Panc1 (cell line): ENCODE measurements at regions not wholly inside any gene's neighbourhood (a gene's known extent, or its start where the extent isn't known, plus 50 kb on each side); places are given as distances from the start of the nearest gene placed in this dataset.
"Not testable (repeated sequence)": the region's sequence is repeated elsewhere in the genome, so short reads cannot be mapped to it uniquely, and the experiment has no call there.

Source experiments
- SIN3A ChIP-seq: IDR thresholded peaks from 2 replicates; pipeline ENCODE4 v1.6.1; 2012; ENCODE audit warnings: low read depth, mild to moderate bottlenecking, low read length, moderate library complexity, borderline replicate concordance; ENCODE audit not compliant: insufficient read depth
- TF ChIP-seq, protein P1 (sequence below): fragments of 450-650 bp; IDR thresholded peaks from 2 replicates; pipeline ENCODE4 v1.5.1; 2017; ENCODE audit warnings: mild to moderate bottlenecking
- TF ChIP-seq, protein P2 (sequence below), 2 experiments: IDR thresholded peaks; 2 replicates each; pipeline ENCODE4 v1.6.1; 2011 to 2012; ENCODE audit warnings: low read depth in 2 of 2, control low read depth in 1 of 2, low read length in 1 of 2, mild to moderate bottlenecking in 1 of 2, moderate library complexity in 1 of 2; ENCODE audit not compliant: insufficient read depth in 1 of 2

DNA sequence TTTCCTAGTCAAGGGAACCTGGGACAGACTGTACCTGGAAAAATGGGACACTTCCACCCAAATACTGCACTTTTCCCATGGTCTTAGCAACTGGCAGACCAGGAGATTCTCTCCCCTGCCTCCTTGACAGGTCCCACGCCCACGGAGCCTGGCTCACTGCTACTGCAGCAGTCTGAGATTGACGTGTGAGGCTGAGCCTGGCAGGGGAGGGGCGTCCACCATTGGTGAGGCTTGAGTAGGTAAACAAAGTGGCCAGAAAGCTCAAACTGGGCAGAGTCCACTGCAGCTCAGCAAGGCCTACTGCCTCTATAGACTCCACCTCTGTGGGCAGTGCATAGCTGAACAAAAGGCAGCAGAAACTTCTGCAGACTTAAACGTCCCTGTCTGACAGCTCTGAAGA, 301.4 kb downstream of the SLITRK2 start:
- TF ChIP-seq SIN3A: not testable (repeated sequence)
- TF ChIP-seq, protein P1, sequence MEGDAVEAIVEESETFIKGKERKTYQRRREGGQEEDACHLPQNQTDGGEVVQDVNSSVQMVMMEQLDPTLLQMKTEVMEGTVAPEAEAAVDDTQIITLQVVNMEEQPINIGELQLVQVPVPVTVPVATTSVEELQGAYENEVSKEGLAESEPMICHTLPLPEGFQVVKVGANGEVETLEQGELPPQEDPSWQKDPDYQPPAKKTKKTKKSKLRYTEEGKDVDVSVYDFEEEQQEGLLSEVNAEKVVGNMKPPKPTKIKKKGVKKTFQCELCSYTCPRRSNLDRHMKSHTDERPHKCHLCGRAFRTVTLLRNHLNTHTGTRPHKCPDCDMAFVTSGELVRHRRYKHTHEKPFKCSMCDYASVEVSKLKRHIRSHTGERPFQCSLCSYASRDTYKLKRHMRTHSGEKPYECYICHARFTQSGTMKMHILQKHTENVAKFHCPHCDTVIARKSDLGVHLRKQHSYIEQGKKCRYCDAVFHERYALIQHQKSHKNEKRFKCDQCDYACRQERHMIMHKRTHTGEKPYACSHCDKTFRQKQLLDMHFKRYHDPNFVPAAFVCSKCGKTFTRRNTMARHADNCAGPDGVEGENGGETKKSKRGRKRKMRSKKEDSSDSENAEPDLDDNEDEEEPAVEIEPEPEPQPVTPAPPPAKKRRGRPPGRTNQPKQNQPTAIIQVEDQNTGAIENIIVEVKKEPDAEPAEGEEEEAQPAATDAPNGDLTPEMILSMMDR: not testable (repeated sequence)
- TF ChIP-seq, protein P2, sequence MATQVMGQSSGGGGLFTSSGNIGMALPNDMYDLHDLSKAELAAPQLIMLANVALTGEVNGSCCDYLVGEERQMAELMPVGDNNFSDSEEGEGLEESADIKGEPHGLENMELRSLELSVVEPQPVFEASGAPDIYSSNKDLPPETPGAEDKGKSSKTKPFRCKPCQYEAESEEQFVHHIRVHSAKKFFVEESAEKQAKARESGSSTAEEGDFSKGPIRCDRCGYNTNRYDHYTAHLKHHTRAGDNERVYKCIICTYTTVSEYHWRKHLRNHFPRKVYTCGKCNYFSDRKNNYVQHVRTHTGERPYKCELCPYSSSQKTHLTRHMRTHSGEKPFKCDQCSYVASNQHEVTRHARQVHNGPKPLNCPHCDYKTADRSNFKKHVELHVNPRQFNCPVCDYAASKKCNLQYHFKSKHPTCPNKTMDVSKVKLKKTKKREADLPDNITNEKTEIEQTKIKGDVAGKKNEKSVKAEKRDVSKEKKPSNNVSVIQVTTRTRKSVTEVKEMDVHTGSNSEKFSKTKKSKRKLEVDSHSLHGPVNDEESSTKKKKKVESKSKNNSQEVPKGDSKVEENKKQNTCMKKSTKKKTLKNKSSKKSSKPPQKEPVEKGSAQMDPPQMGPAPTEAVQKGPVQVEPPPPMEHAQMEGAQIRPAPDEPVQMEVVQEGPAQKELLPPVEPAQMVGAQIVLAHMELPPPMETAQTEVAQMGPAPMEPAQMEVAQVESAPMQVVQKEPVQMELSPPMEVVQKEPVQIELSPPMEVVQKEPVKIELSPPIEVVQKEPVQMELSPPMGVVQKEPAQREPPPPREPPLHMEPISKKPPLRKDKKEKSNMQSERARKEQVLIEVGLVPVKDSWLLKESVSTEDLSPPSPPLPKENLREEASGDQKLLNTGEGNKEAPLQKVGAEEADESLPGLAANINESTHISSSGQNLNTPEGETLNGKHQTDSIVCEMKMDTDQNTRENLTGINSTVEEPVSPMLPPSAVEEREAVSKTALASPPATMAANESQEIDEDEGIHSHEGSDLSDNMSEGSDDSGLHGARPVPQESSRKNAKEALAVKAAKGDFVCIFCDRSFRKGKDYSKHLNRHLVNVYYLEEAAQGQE (IDR thresholded peaks at IDR 0.05; ENCODE audit: insufficient read depth in 1 of 2, low read depth in 2 of 2, low read length in 1 of 2): not testable (repeated sequence)
